ENCODE measurements at regions not wholly inside any gene's neighbourhood (a gene's known extent, or its start where the extent isn't known, plus 50 kb on each side); places are given as distances from the start of the nearest gene placed in this dataset.
A peak's percentile ranks its signal among the peaks of the same experiment; 100 is the strongest.

DNA sequence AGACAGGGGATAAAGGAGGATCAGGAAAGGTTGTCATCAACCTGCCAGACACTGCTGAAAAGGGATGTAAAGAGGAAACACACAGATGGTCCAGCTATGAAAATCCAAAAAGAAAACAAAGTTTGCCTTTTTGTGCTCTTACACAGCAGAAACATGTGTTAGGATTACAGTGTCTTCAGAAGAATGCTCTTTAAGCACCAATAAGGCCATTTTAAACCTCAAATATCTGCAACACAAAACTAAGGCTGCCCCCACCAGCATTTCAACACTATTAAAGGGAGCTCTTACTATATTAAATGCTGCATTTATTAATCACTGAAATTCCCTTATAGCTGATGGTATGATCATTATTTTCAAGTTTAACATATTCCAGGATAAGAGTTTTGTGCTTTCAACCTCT, 922.5 kb downstream of the NLGN4Y start:
- Histone ChIP-seq H3K4me1 (ENCODE audit: control insufficient read depth, insufficient read depth, low read length) (no peaks in the 10 kb centered on the region), H3K27ac (ENCODE audit: low read length) (no peak overlapping the region), H3K9me3 (ENCODE audit: control insufficient read depth in 2 of 2, low read length in 2 of 2) (no peaks in the 10 kb centered on the region), H3K9ac (ENCODE audit: low read length in 2 of 2) (no peak overlapping the region), H3K27me3 (ENCODE audit: control insufficient read depth in 1 of 2, insufficient read depth in 2 of 2, low read length in 2 of 2) (no peaks in the 10 kb centered on the region), H3K4me3 (ENCODE audit: low read length in 2 of 2) (no peak overlapping the region), H3K36me3 (ENCODE audit: control insufficient read depth in 2 of 2, insufficient read depth in 2 of 2, low read length in 2 of 2) (no peaks in the 10 kb centered on the region)

DNA sequence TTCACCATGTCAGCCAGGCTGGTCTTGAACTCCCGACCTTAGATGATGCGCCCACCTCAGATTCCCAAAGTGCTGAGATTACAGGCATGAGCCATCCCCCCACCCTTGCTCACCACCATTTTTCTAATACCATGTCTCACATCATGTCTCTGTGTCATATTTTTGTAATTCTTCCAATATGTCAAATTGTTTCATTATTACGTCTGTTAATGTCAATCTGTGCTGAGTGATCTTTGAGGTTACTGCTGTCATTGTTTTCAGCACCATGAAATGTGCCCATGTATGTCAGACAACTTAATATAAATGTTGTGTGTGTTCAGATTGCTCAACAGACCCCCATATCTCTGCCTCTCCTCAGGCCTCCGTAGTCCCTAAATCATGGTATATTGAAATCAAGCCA, 923.6 kb downstream of the NLGN4Y start:
- Histone ChIP-seq H3K36me3 (ENCODE audit: control insufficient read depth in 2 of 2, insufficient read depth in 2 of 2, low read length in 2 of 2) (no peaks in the 10 kb centered on the region), H3K9ac (ENCODE audit: low read length in 2 of 2) (no peak overlapping the region), H3K27me3 (ENCODE audit: control insufficient read depth in 1 of 2, insufficient read depth in 2 of 2, low read length in 2 of 2) (no peaks in the 10 kb centered on the region), H3K4me3 (ENCODE audit: low read length in 2 of 2) (no peak overlapping the region), H3K27ac (ENCODE audit: low read length) (no peak overlapping the region), H3K4me1 (ENCODE audit: control insufficient read depth, insufficient read depth, low read length) (no peaks in the 10 kb centered on the region), H3K9me3 (ENCODE audit: control insufficient read depth in 2 of 2, low read length in 2 of 2) (no peaks in the 10 kb centered on the region)

DNA sequence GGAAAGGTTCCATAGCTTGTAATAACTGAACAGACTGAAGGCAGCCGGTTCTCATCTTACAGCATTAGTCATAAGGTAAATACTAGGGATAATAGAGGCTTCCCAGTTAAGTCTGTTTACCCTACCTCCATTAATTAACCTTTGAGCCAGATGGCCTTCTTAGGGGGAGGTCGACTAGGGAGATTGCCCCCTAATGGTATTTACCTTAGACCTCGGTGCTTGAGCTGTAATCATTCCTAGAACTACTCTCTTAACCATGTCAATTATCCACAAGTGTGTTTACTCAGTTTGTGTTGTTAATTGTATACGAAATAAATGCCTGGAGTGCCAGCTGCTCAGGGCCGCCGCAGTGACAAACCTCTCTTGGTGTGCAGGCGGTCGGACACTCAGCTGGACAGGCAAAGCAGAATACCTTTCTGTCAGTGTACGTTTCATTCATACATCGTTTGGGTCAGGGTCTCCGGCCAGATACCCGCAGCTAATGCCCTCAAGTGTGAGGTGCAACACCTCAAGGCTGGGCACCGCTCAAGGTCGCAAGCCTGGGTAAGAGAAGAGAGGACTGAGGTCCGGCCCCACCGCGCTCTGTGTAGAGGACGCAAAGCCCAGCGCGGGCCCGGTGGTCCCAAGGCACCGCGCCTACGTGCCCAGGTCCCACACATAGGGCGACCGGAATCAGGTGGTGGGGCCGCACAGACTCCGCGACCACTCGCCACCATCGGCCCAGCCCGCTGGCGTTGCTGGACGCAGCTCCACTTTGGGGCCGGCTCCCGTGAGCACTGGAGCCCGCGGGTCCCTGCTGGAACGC, 931.0 kb downstream of the NLGN4Y start:
- Histone ChIP-seq H3K4me1 (ENCODE audit: control insufficient read depth, insufficient read depth, low read length) (no peaks in the 10 kb centered on the region), H3K9ac (ENCODE audit: low read length in 2 of 2) (peak overlapping the region in 1 of 2 donors; percentile 42), H3K36me3 (ENCODE audit: control insufficient read depth in 2 of 2, insufficient read depth in 2 of 2, low read length in 2 of 2) (no peaks in the 10 kb centered on the region), H3K4me3 (ENCODE audit: low read length in 2 of 2) (peak overlapping the region in 1 of 2 donors; percentile 62), H3K9me3 (ENCODE audit: control insufficient read depth in 2 of 2, low read length in 2 of 2) (no peaks in the 10 kb centered on the region), H3K27ac (ENCODE audit: low read length) (no peak overlapping the region), H3K27me3 (ENCODE audit: control insufficient read depth in 1 of 2, insufficient read depth in 2 of 2, low read length in 2 of 2) (no peaks in the 10 kb centered on the region)

DNA sequence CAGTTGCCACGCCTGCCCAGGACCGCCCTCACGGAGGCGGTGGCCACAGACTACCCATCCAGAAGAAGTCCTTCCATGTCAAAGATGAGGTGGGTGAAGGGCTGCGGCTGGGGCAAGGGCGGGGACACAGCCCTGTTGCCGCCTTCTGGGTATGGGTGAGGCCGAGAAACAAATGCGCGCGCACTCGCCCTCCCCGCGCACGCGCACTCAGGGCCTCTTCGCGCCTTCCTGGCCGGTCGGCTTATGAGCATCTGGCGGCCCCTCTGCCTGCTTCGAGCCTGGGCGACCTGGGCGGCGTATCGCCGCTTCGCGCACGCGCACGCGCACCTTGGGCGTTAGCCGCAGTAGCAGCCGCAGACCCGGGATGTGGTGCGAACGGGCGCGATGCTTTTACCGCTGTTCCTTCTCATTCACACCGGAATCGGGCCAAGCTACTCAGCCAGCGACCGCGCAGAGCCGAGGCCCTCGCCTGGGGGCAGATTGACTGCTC, 931.7 kb downstream of the NLGN4Y start:
- Histone ChIP-seq H3K36me3 (ENCODE audit: control insufficient read depth in 2 of 2, insufficient read depth in 2 of 2, low read length in 2 of 2) (no peaks in the 10 kb centered on the region), H3K9me3 (ENCODE audit: control insufficient read depth in 2 of 2, low read length in 2 of 2) (no peaks in the 10 kb centered on the region), H3K9ac (ENCODE audit: low read length in 2 of 2) (peak overlapping the region in 1 of 2 donors; percentile 42), H3K4me1 (ENCODE audit: control insufficient read depth, insufficient read depth, low read length) (no peaks in the 10 kb centered on the region), H3K4me3 (ENCODE audit: low read length in 2 of 2) (peak overlapping the region in 1 of 2 donors; percentile 62), H3K27me3 (ENCODE audit: control insufficient read depth in 1 of 2, insufficient read depth in 2 of 2, low read length in 2 of 2) (no peaks in the 10 kb centered on the region), H3K27ac (ENCODE audit: low read length) (no peak overlapping the region)

DNA sequence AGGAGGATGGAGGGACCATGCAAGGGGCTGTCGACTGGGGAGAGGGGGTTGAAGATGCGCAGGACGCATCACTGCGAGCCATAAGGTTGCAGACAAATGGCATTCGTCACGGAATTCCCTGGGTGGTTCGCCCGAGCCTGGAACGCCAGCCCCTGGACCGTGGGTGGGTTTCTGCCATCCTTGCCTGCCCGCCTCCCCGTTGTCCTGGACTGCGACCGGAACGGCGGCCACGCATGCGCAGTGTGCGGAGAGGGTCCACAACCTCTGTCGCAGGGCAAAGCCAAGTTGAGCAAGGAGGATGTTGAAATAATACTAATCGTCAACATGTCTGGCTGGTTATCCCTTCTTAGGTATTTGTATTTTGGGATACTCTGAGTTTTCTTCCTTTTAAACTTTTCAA, 932.2 kb downstream of the NLGN4Y start:
- Histone ChIP-seq H3K27me3 (ENCODE audit: control insufficient read depth in 1 of 2, insufficient read depth in 2 of 2, low read length in 2 of 2) (no peaks in the 10 kb centered on the region), H3K4me1 (ENCODE audit: control insufficient read depth, insufficient read depth, low read length) (no peaks in the 10 kb centered on the region), H3K4me3 (ENCODE audit: low read length in 2 of 2) (peak overlapping the region in 1 of 2 donors; percentile 62), H3K9ac (ENCODE audit: low read length in 2 of 2) (no peak overlapping the region), H3K27ac (ENCODE audit: low read length) (no peak overlapping the region), H3K36me3 (ENCODE audit: control insufficient read depth in 2 of 2, insufficient read depth in 2 of 2, low read length in 2 of 2) (no peaks in the 10 kb centered on the region), H3K9me3 (ENCODE audit: control insufficient read depth in 2 of 2, low read length in 2 of 2) (no peaks in the 10 kb centered on the region)

DNA sequence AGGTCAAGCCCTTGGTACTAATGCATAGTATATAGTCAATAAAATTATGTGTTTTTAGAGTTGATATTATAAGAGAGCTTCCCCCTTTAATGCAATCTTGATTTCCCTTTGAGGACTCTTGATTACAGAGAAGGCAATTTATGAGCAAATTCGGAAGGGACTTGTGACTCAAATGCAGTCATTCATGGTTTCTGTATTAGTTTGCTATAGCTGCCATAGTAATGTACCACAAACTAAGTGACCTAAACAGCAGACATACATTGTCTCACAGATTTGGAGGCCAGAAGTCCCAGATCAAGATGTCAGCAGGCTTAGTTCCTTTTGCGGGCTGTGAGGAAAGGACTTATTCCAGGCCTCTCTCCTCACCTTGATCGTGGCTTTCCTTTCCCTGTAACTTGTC, 933.4 kb downstream of the NLGN4Y start:
- Histone ChIP-seq H3K27me3 (ENCODE audit: control insufficient read depth in 1 of 2, insufficient read depth in 2 of 2, low read length in 2 of 2) (no peaks in the 10 kb centered on the region), H3K4me1 (ENCODE audit: control insufficient read depth, insufficient read depth, low read length) (no peaks in the 10 kb centered on the region), H3K36me3 (ENCODE audit: control insufficient read depth in 2 of 2, insufficient read depth in 2 of 2, low read length in 2 of 2) (no peaks in the 10 kb centered on the region), H3K4me3 (ENCODE audit: low read length in 2 of 2) (no peak overlapping the region), H3K9ac (ENCODE audit: low read length in 2 of 2) (no peak overlapping the region), H3K9me3 (ENCODE audit: control insufficient read depth in 2 of 2, low read length in 2 of 2) (no peaks in the 10 kb centered on the region), H3K27ac (ENCODE audit: low read length) (no peak overlapping the region)

DNA sequence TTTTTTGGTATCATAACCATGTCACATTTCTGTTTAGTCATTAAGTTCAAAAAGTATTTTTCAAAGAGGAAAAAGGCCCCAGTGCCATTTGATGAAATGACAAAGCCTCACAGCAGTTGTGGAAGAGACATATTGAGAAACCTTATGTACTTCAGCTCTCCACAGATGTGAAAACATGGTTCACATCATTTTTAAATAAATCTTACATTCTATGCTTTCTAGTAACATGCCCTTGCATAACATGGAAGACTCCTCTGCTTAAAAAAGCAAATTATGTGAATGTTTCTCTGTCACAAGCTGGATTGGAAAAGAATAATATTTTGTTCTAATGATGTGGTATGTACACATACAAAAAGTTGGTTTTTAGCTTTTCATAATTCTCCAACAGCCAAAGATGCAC, 934.1 kb downstream of the NLGN4Y start:
- Histone ChIP-seq H3K9me3 (ENCODE audit: control insufficient read depth in 2 of 2, low read length in 2 of 2) (no peaks in the 10 kb centered on the region), H3K27me3 (ENCODE audit: control insufficient read depth in 1 of 2, insufficient read depth in 2 of 2, low read length in 2 of 2) (no peaks in the 10 kb centered on the region), H3K4me3 (ENCODE audit: low read length in 2 of 2) (no peak overlapping the region), H3K9ac (ENCODE audit: low read length in 2 of 2) (no peak overlapping the region), H3K4me1 (ENCODE audit: control insufficient read depth, insufficient read depth, low read length) (no peaks in the 10 kb centered on the region), H3K36me3 (ENCODE audit: control insufficient read depth in 2 of 2, insufficient read depth in 2 of 2, low read length in 2 of 2) (no peaks in the 10 kb centered on the region), H3K27ac (ENCODE audit: low read length) (no peak overlapping the region)

DNA sequence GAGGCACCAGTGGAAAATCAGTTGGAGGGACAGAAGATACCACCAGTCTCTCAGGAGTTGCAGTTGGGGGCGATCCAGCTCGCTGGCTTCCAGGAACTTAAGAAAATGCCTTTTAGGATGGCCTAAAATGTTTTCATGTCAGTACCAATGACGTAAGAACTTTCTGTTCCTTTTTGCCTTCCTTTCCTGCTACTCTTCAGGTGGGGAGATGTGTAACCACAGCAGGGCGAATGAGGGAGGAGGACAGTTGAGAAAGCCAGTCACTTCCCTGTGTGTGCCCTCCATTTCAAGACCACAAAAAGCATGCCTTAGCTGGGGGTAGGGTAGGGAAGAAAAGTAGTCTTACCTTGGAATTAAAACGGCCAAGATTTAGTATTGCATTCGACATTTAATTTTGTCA, 941.6 kb downstream of the NLGN4Y start:
- Histone ChIP-seq H3K27ac (ENCODE audit: low read length) (no peak overlapping the region), H3K4me3 (ENCODE audit: low read length in 2 of 2) (no peak overlapping the region), H3K27me3 (ENCODE audit: control insufficient read depth in 1 of 2, insufficient read depth in 2 of 2, low read length in 2 of 2) (no peaks in the 10 kb centered on the region), H3K36me3 (ENCODE audit: control insufficient read depth in 2 of 2, insufficient read depth in 2 of 2, low read length in 2 of 2) (no peaks in the 10 kb centered on the region), H3K9ac (ENCODE audit: low read length in 2 of 2) (no peak overlapping the region), H3K4me1 (ENCODE audit: control insufficient read depth, insufficient read depth, low read length) (no peaks in the 10 kb centered on the region), H3K9me3 (ENCODE audit: control insufficient read depth in 2 of 2, low read length in 2 of 2) (no peaks in the 10 kb centered on the region)

DNA sequence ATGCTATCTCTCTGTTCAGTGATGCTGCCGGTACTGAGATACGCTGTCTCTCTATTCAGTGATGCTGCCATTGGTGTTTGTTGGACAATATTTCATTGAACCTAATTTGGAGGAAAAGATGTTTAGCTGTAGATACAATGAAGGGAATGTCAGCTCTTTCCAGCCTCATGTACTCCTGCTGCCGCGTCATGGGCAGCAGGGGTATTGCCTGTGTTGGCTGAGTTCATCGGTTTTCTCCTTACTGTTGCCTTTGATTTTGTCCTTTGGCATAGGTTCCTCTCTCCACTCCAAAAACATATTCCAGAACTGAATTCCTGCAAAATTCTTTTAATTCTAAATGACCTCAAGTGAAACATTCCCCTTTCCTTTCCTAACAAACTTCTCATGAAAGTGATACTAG, 942.6 kb downstream of the NLGN4Y start:
- Histone ChIP-seq H3K27me3 (ENCODE audit: control insufficient read depth in 1 of 2, insufficient read depth in 2 of 2, low read length in 2 of 2) (no peaks in the 10 kb centered on the region), H3K9me3 (ENCODE audit: control insufficient read depth in 2 of 2, low read length in 2 of 2) (no peaks in the 10 kb centered on the region), H3K4me3 (ENCODE audit: low read length in 2 of 2) (no peak overlapping the region), H3K27ac (ENCODE audit: low read length) (no peak overlapping the region), H3K4me1 (ENCODE audit: control insufficient read depth, insufficient read depth, low read length) (no peaks in the 10 kb centered on the region), H3K36me3 (ENCODE audit: control insufficient read depth in 2 of 2, insufficient read depth in 2 of 2, low read length in 2 of 2) (no peaks in the 10 kb centered on the region), H3K9ac (ENCODE audit: low read length in 2 of 2) (no peak overlapping the region)

DNA sequence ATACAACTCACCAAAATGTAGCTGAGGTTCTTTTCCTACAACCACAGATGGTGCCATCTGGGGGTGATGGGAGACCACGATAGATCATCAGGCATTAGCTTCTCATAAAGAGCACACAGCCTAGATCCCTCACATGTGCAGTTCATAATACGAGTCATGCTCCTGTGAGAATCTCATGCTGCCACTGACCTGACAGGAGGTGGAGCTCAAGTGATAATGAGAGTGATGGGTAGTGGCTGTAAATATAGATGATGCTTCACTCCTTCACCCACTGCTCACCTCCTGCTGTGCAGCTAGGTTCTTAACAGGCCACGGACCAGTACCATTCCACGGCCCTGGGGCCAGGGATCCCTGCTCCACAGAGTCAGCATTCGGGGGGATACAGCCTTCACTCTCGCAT, 943.8 kb downstream of the NLGN4Y start:
- H3K4me3 ChIP-seq (ENCODE audit: low read length in 2 of 2): no peak overlapping the region
- H3K36me3 ChIP-seq (ENCODE audit: control insufficient read depth in 2 of 2, insufficient read depth in 2 of 2, low read length in 2 of 2): no peaks in the 10 kb centered on the region
- no peak overlapping the region for H3K9ac ChIP-seq (ENCODE audit: low read length in 2 of 2)
- no peaks in the 10 kb centered on the region for H3K4me1 ChIP-seq (ENCODE audit: control insufficient read depth, insufficient read depth, low read length)
- H3K27ac ChIP-seq (ENCODE audit: low read length): no peak overlapping the region
- no peaks in the 10 kb centered on the region for H3K27me3 ChIP-seq (ENCODE audit: control insufficient read depth in 1 of 2, insufficient read depth in 2 of 2, low read length in 2 of 2)
- H3K9me3 ChIP-seq (ENCODE audit: control insufficient read depth in 2 of 2, low read length in 2 of 2): no peaks in the 10 kb centered on the region

DNA sequence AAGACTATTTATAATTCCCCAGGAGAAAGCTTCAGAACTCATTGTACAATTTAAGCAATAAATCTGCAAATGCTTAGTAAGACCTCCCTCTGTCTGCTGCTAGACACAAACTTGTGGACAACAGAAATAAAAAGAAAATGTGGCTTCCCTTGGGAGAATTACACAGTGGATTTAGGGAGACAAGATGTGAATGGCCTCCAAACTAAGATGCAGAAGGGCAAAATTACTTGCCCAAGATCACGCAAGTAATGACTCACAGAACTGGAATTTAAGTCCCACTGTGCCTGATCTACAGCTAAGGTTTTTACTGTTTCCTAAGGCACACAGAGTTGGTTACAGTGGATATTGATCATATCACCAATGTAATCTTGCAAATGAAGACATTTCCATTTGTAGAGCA, 947.0 kb downstream of the NLGN4Y start:
- Histone ChIP-seq H3K27me3 (ENCODE audit: control insufficient read depth in 1 of 2, insufficient read depth in 2 of 2, low read length in 2 of 2) (no peaks in the 10 kb centered on the region), H3K9ac (ENCODE audit: low read length in 2 of 2) (no peak overlapping the region)

More for the DNA sequence above, 947.0 kb downstream of the NLGN4Y start:
- Histone ChIP-seq H3K4me1 (ENCODE audit: control insufficient read depth, insufficient read depth, low read length) (no peaks in the 10 kb centered on the region), H3K27ac (ENCODE audit: low read length) (no peak overlapping the region), H3K36me3 (ENCODE audit: control insufficient read depth in 2 of 2, insufficient read depth in 2 of 2, low read length in 2 of 2) (no peaks in the 10 kb centered on the region), H3K9me3 (ENCODE audit: control insufficient read depth in 2 of 2, low read length in 2 of 2) (no peaks in the 10 kb centered on the region), H3K4me3 (ENCODE audit: low read length in 2 of 2) (no peak overlapping the region)
